ENCODE measurements at regions not wholly inside any gene's neighbourhood (a gene's known extent, or its start where the extent isn't known, plus 50 kb on each side); places are given as distances from the start of the nearest gene placed in this dataset.
"Not testable (repeated sequence)": the region's sequence is repeated elsewhere in the genome, so short reads cannot be mapped to it uniquely, and the experiment has no call there.

DNA sequence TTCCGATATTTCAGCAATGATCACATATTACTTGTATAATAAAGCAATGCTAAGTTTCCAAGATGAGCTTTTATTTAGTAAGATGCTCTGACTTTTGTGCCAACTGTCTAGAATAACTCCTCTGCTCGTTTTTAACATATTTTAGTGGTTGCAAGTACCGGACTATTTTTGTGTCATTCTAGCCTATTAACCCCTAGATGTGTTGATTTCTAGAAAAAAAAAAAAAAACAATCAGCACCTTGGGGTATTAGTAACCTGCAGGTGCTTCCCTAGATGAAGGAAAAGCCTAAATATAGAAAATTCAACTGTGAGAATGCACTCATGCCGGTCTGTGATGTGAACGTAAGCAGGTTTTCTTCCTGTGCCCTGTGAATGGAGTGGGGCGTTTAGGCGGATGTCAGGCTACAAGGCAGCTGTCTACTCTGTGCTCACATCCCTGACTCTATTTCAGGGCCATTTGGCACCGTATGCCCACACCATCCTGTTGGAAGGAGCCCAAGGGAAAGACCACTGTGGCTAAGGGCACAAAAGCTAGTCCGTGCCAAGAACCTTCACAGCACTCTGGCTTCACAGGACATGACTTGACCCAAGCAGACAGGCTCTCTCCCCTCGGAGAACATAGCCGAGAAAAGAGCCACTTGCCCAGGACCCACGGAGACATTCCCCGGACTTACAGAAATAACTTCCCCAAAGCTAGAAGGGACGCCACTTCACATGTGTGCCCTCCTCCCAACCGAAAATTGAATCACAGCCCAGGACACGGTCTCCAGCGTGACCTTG, 60.9 kb upstream of the AGAP1 start:
- no peak overlapping the region for H3K4me3 ChIP-seq (ENCODE audit: low read depth, low read length)
- no peak for TF ChIP-seq CTCF (IDR thresholded peaks at IDR 0.05; ENCODE audit: insufficient read depth, low read depth, low read length, missing control alignments)
- DNase-seq (ENCODE audit: low read depth), result no peak

DNA sequence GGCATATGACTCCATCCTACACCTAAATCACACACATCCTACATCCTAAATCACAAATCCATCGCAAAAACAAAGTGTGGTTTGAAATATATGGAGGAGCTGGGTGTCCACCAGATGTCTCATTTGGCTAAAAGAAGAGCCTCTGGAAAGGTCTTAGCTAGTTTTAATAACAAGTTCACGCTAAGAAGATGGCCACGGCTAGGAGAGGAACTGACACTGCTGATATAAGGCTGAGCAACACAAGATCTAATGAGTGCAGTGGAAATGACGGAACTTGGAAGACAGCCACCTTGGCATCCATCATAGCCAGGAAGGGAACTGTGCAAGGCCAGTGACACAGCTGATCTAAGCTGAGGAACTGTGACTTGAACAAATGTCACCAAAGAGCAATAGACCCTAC, 60.0 kb upstream of the AGAP1 start:
- no peak for TF ChIP-seq CTCF (IDR thresholded peaks at IDR 0.05; ENCODE audit: insufficient read depth, low read depth, low read length, missing control alignments)
- no peak overlapping the region for H3K4me3 ChIP-seq (ENCODE audit: low read depth, low read length)
- DNase-seq (ENCODE audit: low read depth), result no peak

- no peak for TF ChIP-seq CTCF (IDR thresholded peaks at IDR 0.05; ENCODE audit: insufficient read depth, low read depth, low read length, missing control alignments)
- H3K4me3 ChIP-seq (ENCODE audit: low read depth, low read length), result no peak overlapping the region
- no peak for DNase-seq (ENCODE audit: low read depth)
These were observed 53.7 kb upstream of the AGAP1 start for GRCh38 chr2:235439959-235440662.

GRCh38 chr2:235443580-235443979, 50.3 kb upstream of the AGAP1 start:
- not testable (repeated sequence) for H3K4me3 ChIP-seq (ENCODE audit: low read depth, low read length); DNase-seq (ENCODE audit: low read depth)
